Spinal cord (tissue), 9 donors: ENCODE measurements at regions not wholly inside any gene's neighbourhood (a gene's known extent, or its start where the extent isn't known, plus 50 kb on each side); places are given as distances from the start of the nearest gene placed in this dataset.
A peak's percentile ranks its signal among the peaks of the same experiment; 100 is the strongest.
"Not testable (repeated sequence)": the region's sequence is repeated elsewhere in the genome, so short reads cannot be mapped to it uniquely, and the experiment has no call there.

Experiments used
- DNase-seq, 6 donors: peaks; one replicate each; pipeline versions ENCODE4 v3.0.0 to v3.0.0-alpha.2; 2013 to 2015; ENCODE audit warnings: low spot score in 6 of 6, low read depth in 4 of 6
- H3K27ac ChIP-seq: one replicate; pipeline ENCODE4 v1.5.1; 2013; ENCODE audit warnings: low read depth, low read length, control low read depth
- H3K27me3 ChIP-seq: one replicate; pipeline ENCODE4 v1.6.1; 2013; ENCODE audit warnings: low read length; ENCODE audit not compliant: control insufficient read depth, insufficient read depth
- H3K36me3 ChIP-seq: one replicate; pipeline ENCODE4 v1.6.1; 2013; ENCODE audit warnings: low read length; ENCODE audit not compliant: control insufficient read depth, insufficient read depth
- H3K4me1 ChIP-seq: one replicate; pipeline ENCODE4 v1.6.1; 2013; ENCODE audit warnings: low read length; ENCODE audit not compliant: control insufficient read depth, insufficient read depth
- H3K4me3 ChIP-seq: one replicate; pipeline ENCODE4 v1.5.1; 2013; ENCODE audit warnings: low read depth, low read length, control low read depth
- H3K9me3 ChIP-seq: one replicate; pipeline ENCODE4 v1.6.1; 2013; ENCODE audit warnings: low read length; ENCODE audit not compliant: control insufficient read depth, insufficient read depth
- WGBS: methylation state at CpG from one replicate; pipeline ENCODE4 v1.1.5; 2013; ENCODE audit warnings: missing lambda C conversion rate; ENCODE audit not compliant: insufficient coverage; 5-methylcytosine and 5-hydroxymethylcytosine counted together
- donor health status: healthy.

DNA sequence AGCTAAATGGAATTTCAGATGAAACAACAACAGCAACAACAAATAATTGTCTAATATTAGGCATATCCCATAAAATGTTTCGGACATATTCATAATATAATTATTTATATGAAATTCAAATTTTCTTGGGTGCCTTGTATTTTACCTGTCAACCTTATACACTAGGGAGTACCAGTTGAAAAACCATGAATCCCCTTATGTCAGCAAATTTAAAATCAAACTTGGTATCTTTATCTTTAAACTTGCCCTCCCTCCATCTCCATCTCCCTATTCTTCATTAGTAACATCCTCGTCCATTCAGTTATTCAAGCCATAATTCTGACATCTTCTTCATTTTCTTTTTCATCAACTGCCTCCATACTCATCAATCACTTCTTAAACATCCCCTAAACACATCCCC is 974.5 kb upstream of the HS3ST1 start:
- H3K4me1 ChIP-seq, result no peaks in the 10 kb centered on the region
- no peak overlapping the region for H3K4me3 ChIP-seq
- 53% methylated on average over 1 of the region's 2 CpGs for WGBS
- H3K27me3 ChIP-seq, result no peaks in the 10 kb centered on the region
- no peaks in the 10 kb centered on the region for H3K36me3 ChIP-seq
- H3K9me3 ChIP-seq, result no peaks in the 10 kb centered on the region
- no peak overlapping the region for H3K27ac ChIP-seq
- DNase-seq, result no peak

GRCh38 chr4:12399781-12400180 is 971.1 kb upstream of the HS3ST1 start:
- Histone ChIP-seq H3K4me3 (no peak overlapping the region), H3K4me1 (no peaks in the 10 kb centered on the region), H3K9me3 (no peaks in the 10 kb centered on the region), H3K27me3 (no peaks in the 10 kb centered on the region), H3K27ac (no peak overlapping the region), H3K36me3 (no peaks in the 10 kb centered on the region)
- no CpG with 5 or more reads among the region's 4 CpGs for WGBS
- no peak for DNase-seq

- H3K36me3 ChIP-seq, result no peaks in the 10 kb centered on the region
- WGBS, result 95% methylated on average over 2 of the region's 2 CpGs
Measured at GRCh38 chr4:12393631-12394262, 965.1 kb upstream of the HS3ST1 start.

DNA sequence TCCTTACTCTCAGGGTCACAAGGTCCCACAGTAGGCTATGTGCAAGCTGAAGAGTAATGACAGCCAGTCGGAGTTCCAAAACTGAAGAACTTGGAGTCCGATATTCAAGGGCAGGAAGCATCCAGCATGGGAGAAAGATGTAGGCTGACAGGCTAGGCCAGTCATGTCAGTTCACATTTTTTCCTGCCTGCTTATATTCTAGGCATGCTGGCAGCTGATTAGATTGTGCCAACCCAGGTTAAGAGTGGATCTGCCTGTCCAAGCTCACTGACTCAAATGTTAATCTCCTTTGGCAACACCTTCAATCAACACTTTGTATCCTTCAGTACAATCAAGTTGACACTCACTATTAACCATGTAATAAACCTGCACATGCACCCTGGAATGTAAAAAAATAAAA is 960.9 kb upstream of the HS3ST1 start:
- DNase-seq, result no peak
- 90% methylated on average over 2 of the region's 2 CpGs for WGBS
- no peaks in the 10 kb centered on the region for H3K9me3 ChIP-seq
- no peak overlapping the region for H3K4me3 ChIP-seq
- no peaks in the 10 kb centered on the region for H3K27me3 ChIP-seq
- no peaks in the 10 kb centered on the region for H3K4me1 ChIP-seq
- H3K36me3 ChIP-seq, result no peaks in the 10 kb centered on the region
- H3K27ac ChIP-seq, result no peak overlapping the region

More at GRCh38 chr4:12393631-12394262, 965.1 kb upstream of the HS3ST1 start:
- Histone ChIP-seq H3K27ac (no peak overlapping the region), H3K4me3 (no peak overlapping the region), H3K4me1 (no peaks in the 10 kb centered on the region), H3K27me3 (no peaks in the 10 kb centered on the region), H3K9me3 (no peaks in the 10 kb centered on the region)
- DNase-seq, result no peak

- no peak for DNase-seq
- H3K4me3 ChIP-seq, result no peak overlapping the region
- no CpG with 5 or more reads among the region's 2 CpGs for WGBS
Measured at GRCh38 chr4:12382567-12382966, 953.9 kb upstream of the HS3ST1 start.

GRCh38 chr4:12379191-12379590 is 950.5 kb upstream of the HS3ST1 start:
- 50% methylated on average over 1 of the region's 1 CpG for WGBS
- no peak for DNase-seq
- H3K27ac ChIP-seq, result no peak overlapping the region
- H3K27me3 ChIP-seq, result no peaks in the 10 kb centered on the region
- no peaks in the 10 kb centered on the region for H3K9me3 ChIP-seq
- H3K4me3 ChIP-seq, result no peak overlapping the region
- H3K36me3 ChIP-seq, result no peaks in the 10 kb centered on the region
- no peaks in the 10 kb centered on the region for H3K4me1 ChIP-seq

More at GRCh38 chr4:12382567-12382966, 953.9 kb upstream of the HS3ST1 start:
- Histone ChIP-seq H3K27ac (no peak overlapping the region), H3K9me3 (no peaks in the 10 kb centered on the region), H3K36me3 (no peaks in the 10 kb centered on the region), H3K27me3 (no peaks in the 10 kb centered on the region), H3K4me1 (no peaks in the 10 kb centered on the region)

- Histone ChIP-seq H3K36me3 (no peaks in the 10 kb centered on the region), H3K4me1 (no peaks in the 10 kb centered on the region), H3K27ac (no peak overlapping the region), H3K27me3 (no peaks in the 10 kb centered on the region), H3K9me3 (no peaks in the 10 kb centered on the region), H3K4me3 (no peak overlapping the region)
- DNase-seq, result peak in 2 of 6 donors; percentile 26 to 49
- WGBS, result 78% methylated on average over 1 of the region's 1 CpG
Measured at GRCh38 chr4:12375805-12376204, 947.1 kb upstream of the HS3ST1 start.

- not testable (repeated sequence) for H3K27me3 ChIP-seq, H3K36me3 ChIP-seq, DNase-seq, H3K4me1 ChIP-seq, H3K9me3 ChIP-seq, H3K27ac ChIP-seq, H3K4me3 ChIP-seq
- 94% methylated on average over 7 of the region's 7 CpGs for WGBS
Measured at GRCh38 chr4:12365869-12366268, 937.2 kb upstream of the HS3ST1 start.

DNA sequence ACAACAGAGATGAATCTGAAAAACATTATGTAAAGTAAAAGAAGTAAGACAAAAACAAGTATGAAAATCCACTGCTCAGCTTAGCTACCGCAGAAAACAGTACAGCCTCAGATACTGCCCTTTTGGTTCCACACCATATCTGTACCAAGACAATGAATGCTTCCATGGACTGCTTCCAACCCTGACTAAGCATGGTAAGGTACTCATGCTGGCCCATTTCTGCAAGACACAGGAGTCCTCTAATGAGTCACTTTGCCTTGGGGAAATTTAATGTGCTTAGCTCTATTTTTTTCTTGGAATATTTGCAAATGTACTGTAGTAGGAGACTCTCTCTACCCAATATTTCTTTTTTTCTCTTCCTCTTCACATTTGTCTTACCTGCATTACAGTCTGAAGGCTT is 931.7 kb upstream of the HS3ST1 start:
- no peaks in the 10 kb centered on the region for H3K27me3 ChIP-seq
- DNase-seq, result no peak
- no peaks in the 10 kb centered on the region for H3K4me1 ChIP-seq
- H3K9me3 ChIP-seq, result no peaks in the 10 kb centered on the region
- H3K27ac ChIP-seq, result no peak overlapping the region
- no peaks in the 10 kb centered on the region for H3K36me3 ChIP-seq
- 100% methylated on average over 1 of the region's 1 CpG for WGBS
- no peak overlapping the region for H3K4me3 ChIP-seq

DNA sequence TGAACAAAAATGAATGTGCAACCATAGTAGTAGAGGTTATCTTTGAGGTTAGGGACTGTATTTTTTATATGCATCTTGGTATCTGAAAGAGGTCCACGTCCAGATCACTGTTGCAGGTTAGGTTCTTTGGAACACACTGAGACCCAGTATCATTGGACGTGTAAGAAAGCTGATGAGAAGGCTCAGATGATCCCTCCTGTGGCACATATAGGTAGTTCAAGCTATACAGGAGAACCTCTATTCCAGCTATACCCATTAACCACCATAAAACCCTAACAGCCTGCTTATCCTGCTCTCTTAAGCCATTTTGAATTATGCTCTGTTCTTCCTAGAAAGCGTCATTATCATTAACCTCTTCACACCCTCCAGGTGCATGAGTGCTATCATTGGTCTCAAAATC is 930.7 kb upstream of the HS3ST1 start:
- Histone ChIP-seq H3K4me3 (no peak overlapping the region), H3K4me1 (no peaks in the 10 kb centered on the region), H3K27me3 (no peaks in the 10 kb centered on the region), H3K36me3 (no peaks in the 10 kb centered on the region), H3K27ac (no peak overlapping the region), H3K9me3 (no peaks in the 10 kb centered on the region)
- WGBS, result 80% methylated on average over 1 of the region's 3 CpGs
- no peak for DNase-seq
